ENCODE measurements at regions not wholly inside any gene's neighbourhood (a gene's known extent, or its start where the extent isn't known, plus 50 kb on each side); places are given as distances from the start of the nearest gene placed in this dataset.

GRCh38 chr4:162797108-162797507 lies 369.6 kb downstream of the NAF1 start:
- TF ChIP-seq, protein P1, sequence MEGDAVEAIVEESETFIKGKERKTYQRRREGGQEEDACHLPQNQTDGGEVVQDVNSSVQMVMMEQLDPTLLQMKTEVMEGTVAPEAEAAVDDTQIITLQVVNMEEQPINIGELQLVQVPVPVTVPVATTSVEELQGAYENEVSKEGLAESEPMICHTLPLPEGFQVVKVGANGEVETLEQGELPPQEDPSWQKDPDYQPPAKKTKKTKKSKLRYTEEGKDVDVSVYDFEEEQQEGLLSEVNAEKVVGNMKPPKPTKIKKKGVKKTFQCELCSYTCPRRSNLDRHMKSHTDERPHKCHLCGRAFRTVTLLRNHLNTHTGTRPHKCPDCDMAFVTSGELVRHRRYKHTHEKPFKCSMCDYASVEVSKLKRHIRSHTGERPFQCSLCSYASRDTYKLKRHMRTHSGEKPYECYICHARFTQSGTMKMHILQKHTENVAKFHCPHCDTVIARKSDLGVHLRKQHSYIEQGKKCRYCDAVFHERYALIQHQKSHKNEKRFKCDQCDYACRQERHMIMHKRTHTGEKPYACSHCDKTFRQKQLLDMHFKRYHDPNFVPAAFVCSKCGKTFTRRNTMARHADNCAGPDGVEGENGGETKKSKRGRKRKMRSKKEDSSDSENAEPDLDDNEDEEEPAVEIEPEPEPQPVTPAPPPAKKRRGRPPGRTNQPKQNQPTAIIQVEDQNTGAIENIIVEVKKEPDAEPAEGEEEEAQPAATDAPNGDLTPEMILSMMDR (IDR thresholded peaks at IDR 0.05), result no peak
- TF ChIP-seq EZH2 (IDR thresholded peaks at IDR 0.05) (no peak), EZH2phosphoT487 (IDR thresholded peaks at IDR 0.05) (no peak)
